H9 (cell line): ENCODE measurements at regions not wholly inside any gene's neighbourhood (a gene's known extent, or its start where the extent isn't known, plus 50 kb on each side); places are given as distances from the start of the nearest gene placed in this dataset.
"Not testable (repeated sequence)": the region's sequence is repeated elsewhere in the genome, so short reads cannot be mapped to it uniquely, and the experiment has no call there.

Source experiments
- DNase-seq: peaks from one replicate; pipeline ENCODE4 v3.0.0-alpha.2; 2017
- H2AFZ ChIP-seq: one replicate; pipeline ENCODE4 v1.6.1; 2013; ENCODE audit warnings: mild to moderate bottlenecking, low read length, control low read depth, moderate library complexity
- H2AK5ac ChIP-seq: 2 replicates; pipeline ENCODE4 v1.6.1; 2013; ENCODE audit warnings: low read length, control low read depth, mixed read lengths; ENCODE audit not compliant: insufficient read length
- H2BK120ac ChIP-seq: one replicate; pipeline ENCODE4 v1.6.1; 2013; ENCODE audit warnings: low read depth, mild to moderate bottlenecking, low read length, control low read depth, inconsistent platforms; ENCODE audit not compliant: poor library complexity, severe bottlenecking
- H2BK12ac ChIP-seq: 2 replicates; pipeline ENCODE4 v1.6.1; 2013; ENCODE audit warnings: low read length, control low read depth, mixed read lengths, low read depth; ENCODE audit not compliant: insufficient read length
- H2BK15ac ChIP-seq: 2 replicates; pipeline ENCODE4 v1.6.1; 2013; ENCODE audit warnings: low read depth, low read length, control low read depth
- H2BK20ac ChIP-seq: one replicate; pipeline ENCODE4 v1.6.1; 2013; ENCODE audit warnings: low read depth, mild to moderate bottlenecking, low read length, control low read depth, inconsistent platforms; ENCODE audit not compliant: poor library complexity, severe bottlenecking
- H2BK5ac ChIP-seq: 2 replicates; pipeline ENCODE4 v1.6.1; 2013; ENCODE audit warnings: low read length, control low read depth, mixed read lengths; ENCODE audit not compliant: insufficient read length
- H3K14ac ChIP-seq: 2 replicates; pipeline ENCODE4 v1.6.1; 2013; ENCODE audit warnings: low read length, control low read depth; ENCODE audit not compliant: insufficient read depth
- H3K18ac ChIP-seq: 2 replicates; pipeline ENCODE4 v1.6.1; 2013; ENCODE audit warnings: low read depth, mild to moderate bottlenecking, mixed read lengths, low read length, control low read depth; ENCODE audit not compliant: insufficient read length
- H3K23ac ChIP-seq: 2 replicates; pipeline ENCODE4 v1.6.1; 2013; ENCODE audit warnings: low read length, control low read depth, mixed read lengths, low read depth; ENCODE audit not compliant: insufficient read length
- H3K23me2 ChIP-seq: 2 replicates; pipeline ENCODE4 v1.6.1; 2013; ENCODE audit warnings: low read depth, mild to moderate bottlenecking, mixed read lengths, low read length, control low read depth; ENCODE audit not compliant: insufficient read length, poor library complexity, severe bottlenecking
- H3K27ac ChIP-seq: 2 replicates; pipeline ENCODE4 v1.5.1; 2013; ENCODE audit warnings: low read length, control low read depth, mixed read lengths, low read depth; ENCODE audit not compliant: insufficient read length
- H3K27me3 ChIP-seq: 2 replicates; pipeline ENCODE4 v1.6.1; 2013; ENCODE audit warnings: low read length, control low read depth, inconsistent platforms; ENCODE audit not compliant: insufficient read depth
- H3K4ac ChIP-seq: 2 replicates; pipeline ENCODE4 v1.6.1; 2013; ENCODE audit warnings: low read depth, mild to moderate bottlenecking, control low read depth, inconsistent platforms, low read length, moderate library complexity
- H3K4me1 ChIP-seq: 2 replicates; pipeline ENCODE4 v1.6.1; 2013; ENCODE audit warnings: low read length, control low read depth, inconsistent platforms; ENCODE audit not compliant: insufficient read depth
- H3K4me2 ChIP-seq: 2 replicates; pipeline ENCODE4 v1.6.1; 2013; ENCODE audit warnings: low read length, control low read depth, mixed read lengths; ENCODE audit not compliant: insufficient read length, insufficient read depth
- H3K56ac ChIP-seq: 2 replicates; pipeline ENCODE4 v1.6.1; 2013; ENCODE audit warnings: low read depth, mild to moderate bottlenecking, mixed read lengths, low read length, control low read depth; ENCODE audit not compliant: insufficient read length
- H3K79me1 ChIP-seq: 2 replicates; pipeline ENCODE4 v1.6.1; 2013; ENCODE audit warnings: low read depth, mild to moderate bottlenecking, moderate library complexity, low read length, control low read depth, inconsistent platforms; ENCODE audit not compliant: insufficient read depth, poor library complexity, severe bottlenecking
- H3K79me2 ChIP-seq: 2 replicates; pipeline ENCODE4 v1.6.1; 2013; ENCODE audit warnings: low read length, control low read depth, inconsistent platforms; ENCODE audit not compliant: insufficient read depth
- H3K9ac ChIP-seq: 2 replicates; pipeline ENCODE4 v1.6.1; 2013; ENCODE audit warnings: low read length, control low read depth, mixed read lengths; ENCODE audit not compliant: insufficient read length; ENCODE audit errors: extremely low read depth
- H3K9me3 ChIP-seq: one replicate; pipeline ENCODE4 v1.6.1; 2013; ENCODE audit warnings: low read depth, low read length, inconsistent platforms; ENCODE audit not compliant: control insufficient read depth
- H3T11ph ChIP-seq: one replicate; pipeline ENCODE4 v1.6.1; 2013; ENCODE audit warnings: mild to moderate bottlenecking, low read length, control low read depth, inconsistent platforms
- H4K20me1 ChIP-seq: one replicate; pipeline ENCODE4 v1.6.1; 2013; ENCODE audit not compliant: control insufficient read depth, insufficient read length, insufficient read depth
- H4K5ac ChIP-seq: 2 replicates; pipeline ENCODE4 v1.6.1; 2013; ENCODE audit warnings: low read depth, mild to moderate bottlenecking, mixed read lengths, low read length, control low read depth; ENCODE audit not compliant: insufficient read length
- H4K8ac ChIP-seq: replicated peaks from 2 replicates; pipeline ENCODE4 v1.6.1; 2013; ENCODE audit warnings: low read length, control low read depth, mixed read lengths, low read depth; ENCODE audit not compliant: insufficient read length
- H4K91ac ChIP-seq: 2 replicates; pipeline ENCODE4 v1.6.1; 2013; ENCODE audit warnings: low read depth, mild to moderate bottlenecking, moderate library complexity, mixed read lengths, low read length, control low read depth; ENCODE audit not compliant: insufficient read length
- H3K27ac Mint-ChIP-seq, 3 experiments: 2 replicates in 2 of 3; 3 replicates in 1 of 3; pipeline ENCODE4 v1.8.0; 2020 to 2021; ENCODE audit warnings: mixed read lengths in 3 of 3, mild to moderate bottlenecking in 1 of 3, moderate library complexity in 1 of 3
- H3K27me3 Mint-ChIP-seq: 2 replicates; pipeline ENCODE4 v1.8.0; 2021; ENCODE audit warnings: low read depth, mild to moderate bottlenecking, moderate library complexity, mixed read lengths
- H3K36me3 Mint-ChIP-seq, 3 experiments: 2 replicates in 2 of 3; 3 replicates in 1 of 3; pipeline ENCODE4 v1.8.0; 2020 to 2021; ENCODE audit warnings: low read depth in 3 of 3, mixed read lengths in 3 of 3; ENCODE audit not compliant: insufficient read depth in 1 of 3
- H3K4me1 Mint-ChIP-seq, 2 experiments: 2 replicates each; pipeline ENCODE4 v1.8.0; 2020; ENCODE audit warnings: mixed read lengths in 2 of 2
- H3K4me3 Mint-ChIP-seq, 2 experiments: 2 replicates in 1 of 2; 3 replicates in 1 of 2; pipeline ENCODE4 v1.8.0; 2020 to 2021; ENCODE audit warnings: mild to moderate bottlenecking in 2 of 2, mixed read lengths in 2 of 2, moderate library complexity in 1 of 2
- H3K9me3 Mint-ChIP-seq, 2 experiments: 2 replicates in 1 of 2; 3 replicates in 1 of 2; pipeline ENCODE4 v1.8.0; 2020; ENCODE audit warnings: mild to moderate bottlenecking in 2 of 2, mixed read lengths in 2 of 2, moderate library complexity in 1 of 2
- CTCF ChIP-seq: fragments of 200-600 bp; sonication (generic); conservative IDR thresholded peaks from 3 replicates; pipeline ENCODE4 v1.8.0; 2021; ENCODE audit warnings: antibody characterized with exemption, mild to moderate bottlenecking
- WGBS: extraction: QIAGEN DNeasy Blood & Tissue Kit; methylation state at CpG from one replicate; pipeline ENCODE4 v1.1.7; 2013; ENCODE audit warnings: missing lambda C conversion rate, low lambda C conversion rate, mixed read lengths; ENCODE audit not compliant: insufficient read length; ENCODE audit errors: extremely low coverage; 5-methylcytosine and 5-hydroxymethylcytosine counted together

- peak overlapping the region in 1 of 3 experiments; percentile 76; a peak in 2 of 7 replicates for H3K27ac Mint-ChIP-seq
- Histone ChIP-seq H3K9ac (no peak overlapping the region), H2BK20ac (no peak overlapping the region), H2AK5ac (no peak overlapping the region), H3K56ac (no peak overlapping the region), H3K9me3 (no peaks in the 10 kb centered on the region), H3K18ac (peak overlapping the region; percentile 60), H3K14ac (peak overlapping the region; percentile 58; the same call in 1 of the 2 replicates), H4K5ac (no peak overlapping the region), H3K27ac (no peak overlapping the region), H2AFZ (no peak overlapping the region), H4K20me1 (no peaks in the 10 kb centered on the region), H3K79me1 (no peaks in the 10 kb centered on the region), H2BK5ac (no peak overlapping the region), H4K8ac (no peak overlapping the region), H3K79me2 (no peaks in the 10 kb centered on the region), H3K4me2 (no peak overlapping the region), H3K4ac (no peak overlapping the region), H3K27me3 (no peaks in the 10 kb centered on the region), H4K91ac (no peak overlapping the region), H3T11ph (no peak overlapping the region), H2BK15ac (no peak overlapping the region; the same call in 1 of the 2 replicates), H2BK12ac (peak overlapping the region; percentile 74), H2BK120ac (no peak overlapping the region), H3K4me1 (no peaks in the 10 kb centered on the region; the same call in 1 of the 2 replicates), H3K23ac (no peak overlapping the region), H3K23me2 (no peaks in the 10 kb centered on the region)
- no peak overlapping the region; a peak in 1 of 5 replicates for H3K4me3 Mint-ChIP-seq
- no peaks in the 10 kb centered on the region for H3K27me3 Mint-ChIP-seq
- H3K9me3 Mint-ChIP-seq: peaks cover 33 to 39% of the 10 kb centered on the region in 2 experiments
- H3K4me1 Mint-ChIP-seq: peaks cover 20% of the 10 kb centered on the region in 2 experiments
- WGBS: no CpG with 5 or more reads among the region's 7 CpGs
- TF ChIP-seq CTCF: no peak
- peaks cover 36 to 39% (median 36%) of the 10 kb centered on the region in 3 experiments for H3K36me3 Mint-ChIP-seq
- peak; percentile 85 for DNase-seq
These were observed 213.5 kb upstream of the SLC38A2 start for GRCh38 chr12:46585854-46586621.

GRCh38 chr12:46584098-46584497 lies 211.5 kb upstream of the SLC38A2 start:
- not testable (repeated sequence) for H3K4me3 Mint-ChIP-seq, H3K4ac ChIP-seq, H3K27ac Mint-ChIP-seq, H2BK15ac ChIP-seq, DNase-seq, H3K27me3 Mint-ChIP-seq, H2BK20ac ChIP-seq, H3K56ac ChIP-seq, H4K8ac ChIP-seq, H3K27ac ChIP-seq, H3K9me3 ChIP-seq, H2BK5ac ChIP-seq, H3K4me2 ChIP-seq, H3K23me2 ChIP-seq, H2BK12ac ChIP-seq, H3K79me2 ChIP-seq, H3K4me1 ChIP-seq, H3K79me1 ChIP-seq, H4K91ac ChIP-seq, H3K9ac ChIP-seq, H2AFZ ChIP-seq, H3K27me3 ChIP-seq, H3K23ac ChIP-seq, H3T11ph ChIP-seq, H2BK120ac ChIP-seq, H3K18ac ChIP-seq, H4K20me1 ChIP-seq, H2AK5ac ChIP-seq, H3K14ac ChIP-seq, H4K5ac ChIP-seq
- H3K9me3 Mint-ChIP-seq: peaks cover 34 to 40% of the 10 kb centered on the region in 2 experiments
- H3K4me1 Mint-ChIP-seq: peaks cover 15 to 18% of the 10 kb centered on the region in 2 experiments
- H3K36me3 Mint-ChIP-seq: peaks cover 36 to 41% (median 37%) of the 10 kb centered on the region in 3 experiments
- no CpG with 5 or more reads among the region's 4 CpGs for WGBS
